Natural killer cell (primary cell): ENCODE measurements at regions not wholly inside any gene's neighbourhood (a gene's known extent, or its start where the extent isn't known, plus 50 kb on each side); places are given as distances from the start of the nearest gene placed in this dataset.
"Not testable (repeated sequence)": the region's sequence is repeated elsewhere in the genome, so short reads cannot be mapped to it uniquely, and the experiment has no call there.

ENCODE experiments used
- ATAC-seq, 3 donors: fragments of 150-1000 bp in 2 of 3; fragments of 200-7000 bp in 1 of 3; cut with Tn5 transposase; 1 replicate in 1 of 3; 2 replicates in 2 of 3; pipeline ENCODE4 v1.10.0; 2021; ENCODE audit warnings: mild to moderate bottlenecking in 2 of 3, moderate library complexity in 2 of 3
- DNase-seq, 2 donors: peaks; one replicate each; pipeline versions ENCODE4 v3.0.0 to v3.0.0-alpha.2; 2013 to 2021; ENCODE audit warnings: mixed read lengths in 1 of 2
- H3K27ac ChIP-seq: one replicate; pipeline ENCODE4 v1.5.1; 2013; ENCODE audit warnings: mild to moderate bottlenecking, low read length
- H3K27me3 ChIP-seq: one replicate; pipeline ENCODE4 v1.6.1; 2013; ENCODE audit warnings: low read length; ENCODE audit not compliant: control insufficient read depth, insufficient read depth
- H3K36me3 ChIP-seq: one replicate; pipeline ENCODE4 v1.6.1; 2013; ENCODE audit warnings: low read length; ENCODE audit not compliant: control insufficient read depth, insufficient read depth
- H3K4me1 ChIP-seq: one replicate; pipeline ENCODE4 v1.6.1; 2013; ENCODE audit warnings: low read length; ENCODE audit not compliant: control insufficient read depth, insufficient read depth
- H3K4me3 ChIP-seq: one replicate; pipeline ENCODE4 v1.5.1; 2013; ENCODE audit warnings: low read length
- H3K9me3 ChIP-seq: one replicate; pipeline ENCODE4 v1.6.1; 2013; ENCODE audit warnings: low read length; ENCODE audit not compliant: control insufficient read depth, insufficient read depth
- H3K27ac Mint-ChIP-seq, 2 donors: one replicate each; pipeline ENCODE4 v1.8.0; 2022; ENCODE audit warnings: mild to moderate bottlenecking in 2 of 2, mixed read lengths in 2 of 2, moderate library complexity in 1 of 2
- H3K27me3 Mint-ChIP-seq, 2 donors: one replicate each; pipeline ENCODE4 v1.8.0; 2022; ENCODE audit warnings: low read depth in 2 of 2, mixed read lengths in 2 of 2
- H3K36me3 Mint-ChIP-seq: one replicate; pipeline ENCODE4 v1.8.0; 2022; ENCODE audit warnings: mixed read lengths
- H3K4me1 Mint-ChIP-seq, 2 donors: one replicate each; pipeline ENCODE4 v1.8.0; 2022; ENCODE audit warnings: mixed read lengths in 2 of 2
- H3K4me3 Mint-ChIP-seq: one replicate; pipeline ENCODE4 v1.8.0; 2022; ENCODE audit warnings: mild to moderate bottlenecking, moderate library complexity, mixed read lengths
- H3K9me3 Mint-ChIP-seq, 2 donors: one replicate each; pipeline ENCODE4 v1.8.0; 2022; ENCODE audit warnings: mixed read lengths in 2 of 2
- WGBS: methylation state at CpG from one replicate; pipeline ENCODE4 v1.1.7; 2013; ENCODE audit warnings: missing lambda C conversion rate; ENCODE audit not compliant: insufficient coverage; 5-methylcytosine and 5-hydroxymethylcytosine counted together
- intact Hi-C: fragments of 100-400 bp; cut with micrococcal nuclease; formaldehyde crosslinking; loops from one replicate; pipeline ENCODE4 v1.14.2; 2022

DNA sequence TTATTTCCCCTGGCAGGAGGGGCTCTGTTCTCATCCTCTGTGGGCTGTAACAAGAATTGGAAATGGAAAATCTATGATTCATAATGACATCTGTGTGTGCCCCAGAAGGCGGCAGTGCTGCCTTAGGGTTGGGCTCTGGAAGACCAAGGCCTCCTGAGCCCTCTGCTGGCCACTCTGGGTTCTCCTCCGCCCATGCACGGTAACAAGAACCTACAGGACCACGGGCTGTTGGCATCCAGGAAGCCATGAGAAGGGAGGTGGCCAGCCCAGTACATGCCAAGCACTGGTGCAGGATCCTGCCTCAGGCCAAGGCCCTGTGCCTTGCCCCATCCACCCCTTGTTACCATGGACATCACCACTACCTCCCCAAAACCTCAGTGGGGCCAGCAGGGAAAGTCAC lies 454.2 kb downstream of the TP53TG3F start:
- H3K4me3 Mint-ChIP-seq, H3K27ac ChIP-seq, H3K9me3 ChIP-seq, ATAC-seq, H3K4me3 ChIP-seq, H3K27me3 Mint-ChIP-seq, DNase-seq, H3K27ac Mint-ChIP-seq, H3K9me3 Mint-ChIP-seq, H3K4me1 ChIP-seq, H3K36me3 Mint-ChIP-seq, H3K27me3 ChIP-seq, H3K4me1 Mint-ChIP-seq, H3K36me3 ChIP-seq, intact Hi-C loops: not testable (repeated sequence)
- WGBS: 72% methylated on average over 4 of the region's 4 CpGs

DNA sequence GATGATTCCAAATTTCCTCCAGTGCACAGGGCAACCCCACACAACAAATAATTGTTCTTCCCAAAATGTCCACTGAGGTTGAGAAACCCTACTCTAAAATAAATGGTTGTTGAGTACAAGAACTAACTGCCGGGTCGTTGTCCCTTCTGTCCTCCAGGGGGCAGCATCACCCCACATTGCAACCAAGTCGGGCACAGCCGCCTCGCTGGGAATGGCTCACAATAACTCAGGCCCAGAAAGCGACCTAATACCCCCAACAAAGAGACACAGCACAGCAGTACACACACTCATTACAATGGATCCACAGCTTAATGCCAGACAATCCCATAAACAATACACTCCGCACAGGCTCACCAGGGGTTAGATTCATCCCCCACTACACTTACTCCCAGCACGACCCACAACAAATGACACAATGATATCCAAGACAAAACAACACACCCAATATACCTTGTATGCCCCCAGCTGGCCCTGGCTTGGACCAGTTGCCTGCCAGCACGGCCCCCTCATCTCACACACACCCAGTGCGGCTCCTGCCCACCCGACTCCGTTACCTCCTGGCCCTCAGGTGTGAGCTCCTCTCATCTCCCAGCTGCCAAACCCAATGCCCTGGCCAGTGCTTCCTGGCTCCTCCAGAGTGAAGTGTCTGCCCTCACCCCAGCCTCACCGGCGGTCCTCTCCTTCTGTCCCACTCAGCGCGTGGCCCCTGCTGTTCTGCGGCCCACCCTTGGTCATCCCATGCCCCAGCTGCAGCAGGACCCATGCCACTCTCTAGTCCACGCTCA lies 461.5 kb downstream of the TP53TG3F start:
- H3K4me1 Mint-ChIP-seq, intact Hi-C loops, H3K27me3 Mint-ChIP-seq, H3K9me3 Mint-ChIP-seq, DNase-seq, H3K36me3 Mint-ChIP-seq, H3K4me3 ChIP-seq, H3K27ac ChIP-seq, H3K27ac Mint-ChIP-seq, H3K9me3 ChIP-seq, H3K36me3 ChIP-seq, H3K4me3 Mint-ChIP-seq, H3K27me3 ChIP-seq, H3K4me1 ChIP-seq: not testable (repeated sequence)
- ATAC-seq: peak in 2 of 3 donors; percentile 53 to 57
- WGBS: no CpG with 5 or more reads among the region's 18 CpGs

DNA sequence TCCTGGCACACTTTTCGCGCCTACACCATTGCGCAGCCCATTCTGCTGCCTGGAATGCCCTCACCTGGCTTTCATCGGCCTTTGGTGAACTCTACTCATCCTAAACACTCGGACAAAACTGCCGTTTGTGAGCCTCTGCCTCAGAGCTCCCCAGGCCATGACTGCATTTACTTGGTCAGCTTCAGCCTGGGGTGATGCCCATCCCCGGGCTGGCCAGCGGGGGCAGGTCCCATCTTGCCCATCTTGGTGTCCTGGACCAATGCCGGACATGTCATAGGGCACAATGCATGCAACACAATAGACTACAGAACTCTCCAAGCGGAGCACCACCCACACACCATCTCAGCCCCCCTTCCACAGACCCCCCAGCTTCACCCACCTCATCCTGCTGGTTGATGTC lies 463.5 kb downstream of the TP53TG3F start:
- H3K9me3 Mint-ChIP-seq, DNase-seq, H3K27ac ChIP-seq, H3K4me1 Mint-ChIP-seq, H3K36me3 ChIP-seq, H3K36me3 Mint-ChIP-seq, H3K9me3 ChIP-seq, H3K27ac Mint-ChIP-seq, H3K27me3 Mint-ChIP-seq, H3K4me3 Mint-ChIP-seq, ATAC-seq, intact Hi-C loops, H3K4me3 ChIP-seq, H3K4me1 ChIP-seq, H3K27me3 ChIP-seq: not testable (repeated sequence)
- 91% methylated on average over 5 of the region's 10 CpGs for WGBS

DNA sequence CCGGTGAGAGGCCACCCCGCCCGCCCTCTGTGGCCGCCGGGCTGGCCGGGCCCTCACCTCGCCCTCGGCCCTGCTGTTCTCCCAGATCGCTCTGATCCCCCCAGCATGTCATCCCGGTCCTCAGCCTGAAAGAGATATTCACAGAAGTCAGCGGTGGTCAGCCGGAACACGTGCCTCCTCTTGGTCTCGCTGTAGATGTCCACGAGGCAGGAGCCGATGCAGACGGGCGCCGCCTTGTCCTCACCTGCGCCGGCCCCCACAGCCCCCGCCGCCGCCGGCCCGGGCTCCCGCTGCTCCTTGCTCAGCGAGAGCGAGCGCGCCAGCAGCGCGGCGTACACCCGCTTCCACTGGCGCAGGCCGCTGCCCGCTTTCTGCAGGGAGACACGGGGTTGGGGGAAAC lies 468.6 kb downstream of the TP53TG3F start:
- H3K4me1 ChIP-seq, H3K9me3 ChIP-seq, H3K36me3 ChIP-seq, H3K27me3 ChIP-seq, H3K27ac Mint-ChIP-seq, H3K27ac ChIP-seq, H3K4me3 ChIP-seq, H3K27me3 Mint-ChIP-seq, H3K4me3 Mint-ChIP-seq, ATAC-seq, intact Hi-C loops, DNase-seq, H3K4me1 Mint-ChIP-seq, H3K9me3 Mint-ChIP-seq, H3K36me3 Mint-ChIP-seq: not testable (repeated sequence)
- 88% methylated on average over 9 of the region's 39 CpGs for WGBS

DNA sequence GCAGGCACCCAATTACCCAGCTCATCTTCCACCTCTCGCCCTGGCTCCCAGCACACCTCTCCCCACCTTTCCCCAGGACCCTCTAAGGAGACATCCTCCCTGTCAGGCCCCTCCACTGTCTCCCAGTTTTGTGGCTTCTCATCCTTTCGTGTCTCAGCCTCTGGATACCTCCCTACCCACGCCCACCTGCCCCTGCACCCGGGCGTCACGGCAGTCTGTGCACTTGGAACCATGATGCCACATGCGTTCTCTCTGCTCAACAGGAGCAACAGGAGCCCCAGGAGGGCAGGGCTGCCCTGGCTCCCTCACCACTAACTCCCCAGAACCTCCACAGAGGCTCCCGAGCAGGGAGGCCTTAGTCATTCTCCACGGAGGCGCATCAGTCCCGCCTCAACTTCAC lies 472.8 kb downstream of the TP53TG3F start:
- H3K27ac ChIP-seq, H3K36me3 ChIP-seq, intact Hi-C loops, ATAC-seq, H3K4me1 Mint-ChIP-seq, H3K27me3 ChIP-seq, DNase-seq, H3K36me3 Mint-ChIP-seq, H3K9me3 Mint-ChIP-seq, H3K27me3 Mint-ChIP-seq, H3K4me3 Mint-ChIP-seq, H3K27ac Mint-ChIP-seq, H3K4me1 ChIP-seq, H3K9me3 ChIP-seq, H3K4me3 ChIP-seq: not testable (repeated sequence)
- no CpG with 5 or more reads among the region's 11 CpGs for WGBS

DNA sequence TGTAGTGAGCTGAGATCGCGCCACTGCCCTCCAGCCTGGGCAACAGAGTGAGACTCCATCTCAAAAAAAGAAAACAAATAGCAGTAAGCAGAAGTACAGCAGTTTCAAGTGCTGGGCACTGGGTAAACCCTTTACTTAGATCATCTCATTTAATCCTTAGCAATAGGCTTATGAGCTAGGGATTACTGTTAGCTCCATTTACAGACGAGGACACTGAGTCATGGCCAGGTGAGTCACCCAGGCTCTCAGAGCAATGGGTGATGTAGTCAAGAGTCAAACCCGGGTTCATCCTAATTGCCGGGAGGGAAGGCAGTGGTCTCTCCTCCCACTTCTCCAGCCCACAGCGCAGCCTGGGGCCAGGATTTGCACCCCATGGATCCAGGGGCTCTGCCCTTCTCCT lies 473.6 kb downstream of the TP53TG3F start:
- intact Hi-C loops, H3K36me3 Mint-ChIP-seq, H3K36me3 ChIP-seq, H3K4me1 ChIP-seq, H3K27ac Mint-ChIP-seq, H3K27me3 Mint-ChIP-seq, H3K9me3 Mint-ChIP-seq, H3K27me3 ChIP-seq, H3K9me3 ChIP-seq, H3K4me1 Mint-ChIP-seq, H3K4me3 ChIP-seq, DNase-seq, ATAC-seq, H3K4me3 Mint-ChIP-seq, H3K27ac ChIP-seq: not testable (repeated sequence)
- no CpG with 5 or more reads among the region's 6 CpGs for WGBS

DNA sequence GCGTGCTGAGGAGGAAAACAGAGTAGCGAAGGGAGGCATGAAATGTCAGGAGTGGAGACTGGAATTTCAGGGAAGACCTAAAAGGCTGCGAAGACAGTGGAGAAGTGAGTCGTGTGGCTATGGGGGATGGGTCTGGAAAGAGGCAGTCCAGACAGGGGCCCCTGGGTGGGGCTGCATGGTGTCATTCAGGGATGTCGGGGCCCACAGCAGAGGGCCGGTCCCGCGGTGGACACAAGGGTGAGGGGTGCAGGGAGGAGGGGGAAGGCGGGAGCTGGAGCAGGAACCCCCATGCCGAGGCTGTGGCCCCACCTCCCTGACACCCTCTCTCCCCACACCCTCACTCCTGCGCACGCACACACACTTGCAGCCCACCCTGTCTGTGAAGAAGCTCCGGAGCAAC lies 476.4 kb downstream of the TP53TG3F start:
- H3K4me1 Mint-ChIP-seq, H3K9me3 Mint-ChIP-seq, H3K4me3 ChIP-seq, H3K27me3 Mint-ChIP-seq, H3K27ac ChIP-seq, ATAC-seq, H3K27me3 ChIP-seq, H3K4me3 Mint-ChIP-seq, H3K27ac Mint-ChIP-seq, H3K9me3 ChIP-seq, H3K36me3 ChIP-seq, DNase-seq, H3K36me3 Mint-ChIP-seq, intact Hi-C loops, H3K4me1 ChIP-seq: not testable (repeated sequence)
- WGBS: 95% methylated on average over 3 of the region's 13 CpGs

DNA sequence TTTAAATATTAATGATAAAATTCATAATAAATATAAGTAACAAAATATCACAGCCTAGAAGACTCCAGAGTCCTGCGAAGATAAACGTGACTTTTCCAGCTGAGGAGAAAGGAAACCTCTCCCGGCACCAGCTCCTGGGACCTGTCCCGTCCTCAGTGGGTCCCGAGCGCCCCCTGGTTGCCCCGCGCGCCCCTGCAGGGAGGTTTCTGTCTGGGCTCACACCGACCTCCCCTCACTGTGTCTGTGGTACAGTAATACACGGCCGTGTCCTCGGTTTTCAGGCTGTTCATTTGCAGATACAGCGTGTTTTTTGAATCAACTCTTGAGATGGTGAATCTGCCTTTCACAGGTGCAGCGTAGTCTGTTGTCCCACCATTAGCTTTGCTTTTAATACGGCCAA lies 478.7 kb downstream of the TP53TG3F start:
- H3K9me3 Mint-ChIP-seq, H3K27me3 Mint-ChIP-seq, H3K36me3 Mint-ChIP-seq, intact Hi-C loops, H3K4me1 Mint-ChIP-seq, H3K27me3 ChIP-seq, H3K27ac Mint-ChIP-seq, H3K4me1 ChIP-seq, DNase-seq, H3K36me3 ChIP-seq, H3K9me3 ChIP-seq, H3K4me3 ChIP-seq, H3K27ac ChIP-seq, H3K4me3 Mint-ChIP-seq, ATAC-seq: not testable (repeated sequence)
- 20% methylated on average over 3 of the region's 16 CpGs for WGBS
